ENCODE measurements at regions not wholly inside any gene's neighbourhood (a gene's known extent, or its start where the extent isn't known, plus 50 kb on each side); places are given as distances from the start of the nearest gene placed in this dataset.

- TF ChIP-seq CTCF (IDR thresholded peaks at IDR 0.05) (no peak), POLR2A (IDR thresholded peaks at IDR 0.05) (no peak)
Observed at GRCh38 chrX:33272986-33273385, 61.6 kb upstream of the DMD start.
